ENCODE measurements at regions not wholly inside any gene's neighbourhood (a gene's known extent, or its start where the extent isn't known, plus 50 kb on each side); places are given as distances from the start of the nearest gene placed in this dataset.
"Not testable (repeated sequence)": the region's sequence is repeated elsewhere in the genome, so short reads cannot be mapped to it uniquely, and the experiment has no call there.

DNA sequence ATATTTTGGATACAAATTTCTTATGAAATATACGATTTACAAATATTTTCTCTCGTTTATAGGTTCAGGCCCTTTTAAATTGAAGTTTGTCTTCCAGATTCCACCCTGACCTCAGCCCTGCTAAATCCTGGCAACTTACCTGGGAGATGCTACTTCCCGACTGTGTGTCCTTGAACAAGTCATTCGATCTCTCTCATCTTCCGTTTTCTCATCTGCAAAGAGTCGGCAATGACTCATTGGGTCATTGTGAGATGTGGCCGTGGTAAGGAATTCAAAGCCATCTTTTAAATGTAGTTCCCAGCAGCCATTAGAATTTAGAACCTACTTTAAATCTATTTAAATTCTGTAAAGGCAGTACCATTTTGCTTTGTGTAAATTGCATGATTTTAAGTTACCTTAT, 72.5 kb downstream of the LHX2 start:
- ATAC-seq (ENCODE audit: insufficient number of reproducible peaks, low FRiP score, low read depth) (no peak), DNase-seq (ENCODE audit: low spot score) (no peak)
- peaks cover 7% of the 10 kb centered on the region for H3K9me3 ChIP-seq

DNA sequence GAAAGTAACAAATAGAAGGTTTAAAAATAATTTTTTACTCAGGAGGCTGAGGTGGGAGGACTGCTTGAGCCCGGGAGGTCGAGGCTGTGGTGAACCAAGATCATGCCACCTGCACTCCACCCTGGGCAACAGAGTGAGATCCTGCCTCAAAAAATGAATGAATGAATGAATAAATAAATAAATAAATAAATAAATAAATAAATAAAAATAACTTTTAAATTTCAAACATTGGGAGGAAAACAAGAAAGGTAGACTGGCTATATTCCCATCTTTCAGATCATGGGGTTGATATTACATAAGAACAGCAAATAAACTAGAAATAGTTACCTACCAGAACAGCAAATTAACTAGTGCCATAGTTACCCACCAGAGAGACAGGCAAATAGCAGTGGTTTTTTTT, 75.7 kb downstream of the LHX2 start:
- ATAC-seq (ENCODE audit: insufficient number of reproducible peaks, low FRiP score, low read depth) (no peak), DNase-seq (ENCODE audit: low spot score) (no peak)
- Histone ChIP-seq H3K27me3 (replicated peaks; ENCODE audit: insufficient read depth) (no peaks in the 10 kb centered on the region), H3K27ac (no peak overlapping the region), H3K4me3 (no peak overlapping the region), H3K36me3 (no peaks in the 10 kb centered on the region), H3K9me3 (peaks cover 7% of the 10 kb centered on the region), H3K4me1 (ENCODE audit: control insufficient read depth in 1 of 2, low read depth in 2 of 2) (no peaks in the 10 kb centered on the region)
- TF ChIP-seq, protein P1, sequence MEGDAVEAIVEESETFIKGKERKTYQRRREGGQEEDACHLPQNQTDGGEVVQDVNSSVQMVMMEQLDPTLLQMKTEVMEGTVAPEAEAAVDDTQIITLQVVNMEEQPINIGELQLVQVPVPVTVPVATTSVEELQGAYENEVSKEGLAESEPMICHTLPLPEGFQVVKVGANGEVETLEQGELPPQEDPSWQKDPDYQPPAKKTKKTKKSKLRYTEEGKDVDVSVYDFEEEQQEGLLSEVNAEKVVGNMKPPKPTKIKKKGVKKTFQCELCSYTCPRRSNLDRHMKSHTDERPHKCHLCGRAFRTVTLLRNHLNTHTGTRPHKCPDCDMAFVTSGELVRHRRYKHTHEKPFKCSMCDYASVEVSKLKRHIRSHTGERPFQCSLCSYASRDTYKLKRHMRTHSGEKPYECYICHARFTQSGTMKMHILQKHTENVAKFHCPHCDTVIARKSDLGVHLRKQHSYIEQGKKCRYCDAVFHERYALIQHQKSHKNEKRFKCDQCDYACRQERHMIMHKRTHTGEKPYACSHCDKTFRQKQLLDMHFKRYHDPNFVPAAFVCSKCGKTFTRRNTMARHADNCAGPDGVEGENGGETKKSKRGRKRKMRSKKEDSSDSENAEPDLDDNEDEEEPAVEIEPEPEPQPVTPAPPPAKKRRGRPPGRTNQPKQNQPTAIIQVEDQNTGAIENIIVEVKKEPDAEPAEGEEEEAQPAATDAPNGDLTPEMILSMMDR (IDR thresholded peaks at IDR 0.05) = no peak

More for the DNA sequence above, 72.5 kb downstream of the LHX2 start:
- Histone ChIP-seq H3K4me1 (ENCODE audit: control insufficient read depth in 1 of 2, low read depth in 2 of 2) (peaks cover 0 to under 1% of the 10 kb centered on the region in 2 donors), H3K27ac (no peak overlapping the region), H3K27me3 (replicated peaks; ENCODE audit: insufficient read depth) (no peaks in the 10 kb centered on the region), H3K36me3 (no peaks in the 10 kb centered on the region), H3K4me3 (no peak overlapping the region)
- TF ChIP-seq, protein P1 (IDR thresholded peaks at IDR 0.05) = no peak

DNA sequence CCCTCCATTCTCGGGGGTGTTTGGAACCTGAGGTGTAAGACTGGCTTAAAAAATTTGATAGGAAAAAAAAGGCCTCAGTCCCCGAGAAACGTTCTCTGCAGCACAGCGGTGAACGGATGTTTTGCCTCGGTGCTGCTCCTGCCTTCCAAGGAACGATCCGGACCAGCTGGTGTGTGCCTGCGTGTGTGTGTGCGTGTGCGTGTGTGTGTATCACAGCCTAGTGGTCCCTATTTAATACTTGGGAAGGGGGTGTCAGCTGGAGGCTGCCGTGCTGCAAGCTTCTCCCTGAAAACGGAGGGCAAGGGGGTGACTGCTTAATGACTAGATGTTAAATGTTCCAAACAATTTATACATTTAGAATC, 76.9 kb downstream of the LHX2 start:
- H3K27ac ChIP-seq = no peak overlapping the region
- DNase-seq (ENCODE audit: low spot score) (no peak), ATAC-seq (ENCODE audit: insufficient number of reproducible peaks, low FRiP score, low read depth) (no peak)
- no peaks in the 10 kb centered on the region for H3K27me3 ChIP-seq (replicated peaks; ENCODE audit: insufficient read depth)
- TF ChIP-seq, protein P1 (IDR thresholded peaks at IDR 0.05) = no peak
- peaks cover 7% of the 10 kb centered on the region for H3K9me3 ChIP-seq
- H3K36me3 ChIP-seq = no peaks in the 10 kb centered on the region
- H3K4me3 ChIP-seq = no peak overlapping the region
- no peaks in the 10 kb centered on the region for H3K4me1 ChIP-seq (ENCODE audit: control insufficient read depth in 1 of 2, low read depth in 2 of 2)

DNA sequence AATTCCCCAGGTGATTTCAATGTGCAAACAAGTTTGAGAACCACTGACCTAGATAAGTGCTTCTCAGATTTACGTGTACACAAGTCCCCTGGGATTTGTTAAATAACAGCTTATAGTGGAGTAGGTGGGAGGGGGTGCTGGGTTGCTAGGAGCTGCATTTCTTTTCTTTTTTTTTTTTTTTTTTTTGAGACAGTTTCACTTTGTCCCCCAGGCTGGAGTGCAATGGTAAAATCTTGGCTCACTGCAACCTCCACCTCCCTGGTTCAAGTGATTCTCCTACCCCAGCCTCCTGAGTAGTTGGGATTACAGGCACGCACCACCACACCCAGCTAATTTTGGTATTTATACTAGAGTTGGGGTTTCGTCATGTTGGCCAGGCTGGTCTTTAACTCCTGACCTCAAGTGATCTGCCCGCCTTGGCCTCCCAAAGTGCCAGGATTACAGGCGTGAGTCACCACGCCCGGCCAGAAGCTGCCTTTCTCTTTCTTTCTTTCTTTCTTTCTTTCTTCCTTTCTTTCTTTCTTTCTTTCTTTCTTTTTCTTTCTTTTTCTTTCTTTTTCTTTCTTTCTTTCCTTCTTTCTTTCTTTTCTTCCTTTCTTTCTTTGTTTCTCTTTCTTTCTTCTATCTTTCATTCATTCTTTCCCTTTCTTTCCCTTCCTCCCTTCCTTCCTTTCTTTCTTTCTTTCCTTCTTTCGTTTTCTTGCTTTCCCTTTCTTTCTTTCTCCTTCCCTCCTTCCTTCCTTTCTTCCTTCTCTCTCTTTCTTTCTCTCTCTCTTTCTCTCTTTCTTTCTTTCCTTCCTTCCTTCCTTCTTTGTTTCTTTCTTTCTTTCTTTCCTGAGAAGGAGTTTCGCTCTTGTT, 78.3 kb downstream of the LHX2 start:
- not testable (repeated sequence) for H3K4me3 ChIP-seq; DNase-seq (ENCODE audit: low spot score); H3K27ac ChIP-seq; H3K4me1 ChIP-seq (ENCODE audit: control insufficient read depth in 1 of 2, low read depth in 2 of 2); H3K27me3 ChIP-seq (replicated peaks; ENCODE audit: insufficient read depth); H3K9me3 ChIP-seq; ATAC-seq (ENCODE audit: insufficient number of reproducible peaks, low FRiP score, low read depth); H3K36me3 ChIP-seq

DNA sequence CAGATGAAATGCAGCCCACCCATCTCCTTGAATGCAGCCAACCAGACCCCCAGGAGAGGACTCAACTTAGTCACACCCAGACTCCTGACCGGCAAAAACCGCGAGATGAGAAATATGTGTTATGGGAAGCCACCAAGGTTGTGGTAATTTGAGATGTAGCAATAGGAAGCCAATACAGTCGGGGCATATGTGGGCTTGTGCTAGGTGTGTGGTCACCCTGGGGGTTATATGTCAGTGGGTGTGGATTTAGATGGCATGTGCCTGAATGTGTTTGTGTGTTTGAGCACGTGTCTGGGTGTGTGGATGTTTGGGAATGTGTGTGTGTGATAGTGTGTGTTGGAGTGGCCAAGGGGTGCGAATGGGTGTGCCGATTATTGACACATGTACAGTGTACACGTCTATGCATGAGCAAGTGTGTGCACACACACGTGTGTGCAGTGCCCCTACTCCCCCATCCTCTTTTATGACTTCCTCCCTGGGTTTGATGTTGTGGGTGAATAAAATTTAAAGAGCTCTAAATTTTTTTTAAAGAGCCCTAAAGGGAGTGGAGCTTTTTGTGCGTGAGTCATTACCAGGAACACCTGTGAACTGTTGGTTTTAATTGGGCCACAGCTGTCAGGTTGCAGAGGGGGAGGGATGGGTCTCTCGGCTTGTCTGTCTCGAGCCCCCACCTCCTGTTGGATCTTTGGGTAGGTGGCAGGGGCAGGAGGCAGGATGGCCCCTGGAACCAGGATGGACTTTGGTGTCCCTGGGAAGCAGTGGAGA, 86.8 kb downstream of the LHX2 start:
- no peaks in the 10 kb centered on the region for H3K36me3 ChIP-seq
- no peaks in the 10 kb centered on the region for H3K9me3 ChIP-seq
- no peak overlapping the region for H3K27ac ChIP-seq
- H3K4me3 ChIP-seq = no peak overlapping the region
- TF ChIP-seq, protein P1 (IDR thresholded peaks at IDR 0.05) = no peak
- no peaks in the 10 kb centered on the region for H3K4me1 ChIP-seq (ENCODE audit: control insufficient read depth in 1 of 2, low read depth in 2 of 2)
- no peaks in the 10 kb centered on the region for H3K27me3 ChIP-seq (replicated peaks; ENCODE audit: insufficient read depth)
- ATAC-seq (ENCODE audit: insufficient number of reproducible peaks, low FRiP score, low read depth) = no peak
- no peak for DNase-seq (ENCODE audit: low spot score)
